ENCODE measurements at regions not wholly inside any gene's neighbourhood (a gene's known extent, or its start where the extent isn't known, plus 50 kb on each side); places are given as distances from the start of the nearest gene placed in this dataset.
"Not testable (repeated sequence)": the region's sequence is repeated elsewhere in the genome, so short reads cannot be mapped to it uniquely, and the experiment has no call there.

DNA sequence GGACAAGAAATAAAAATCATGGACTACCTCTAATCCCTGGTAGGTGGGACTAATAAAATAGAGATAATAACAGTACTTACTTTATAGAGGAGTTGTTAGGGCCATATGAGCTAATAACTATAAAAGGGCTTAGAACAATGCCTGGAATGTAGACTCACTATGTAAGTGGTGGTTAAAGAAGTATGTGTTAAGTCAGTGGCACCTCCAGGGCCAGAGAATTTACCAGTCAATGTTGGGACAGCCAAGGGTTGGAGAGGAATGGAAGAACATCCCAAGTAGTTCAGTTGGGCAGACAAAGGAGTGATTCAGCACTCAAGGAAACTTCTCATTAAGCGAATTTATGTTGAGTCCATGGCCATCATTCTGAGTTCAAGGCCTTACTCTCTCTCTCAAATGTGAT lies 116.8 kb downstream of the OTOR start:
- Histone ChIP-seq H3K9me3 (ENCODE audit: insufficient read depth, low read depth, low read length) (no peaks in the 10 kb centered on the region), H4K20me1 (ENCODE audit: insufficient read depth, low read length) (no peaks in the 10 kb centered on the region), H3K9ac (ENCODE audit: low read length) (no peak overlapping the region), H3K27ac (ENCODE audit: low read depth, low read length) (no peak overlapping the region), H3K36me3 (ENCODE audit: insufficient read depth, low read length) (no peaks in the 10 kb centered on the region), H3K4me2 (ENCODE audit: low read length) (no peak overlapping the region), H3K4me1 (ENCODE audit: insufficient read depth, low read length) (no peaks in the 10 kb centered on the region), H3K27me3 (ENCODE audit: insufficient read depth, low read length) (no peaks in the 10 kb centered on the region), H3K79me2 (ENCODE audit: insufficient read depth, low read length) (no peaks in the 10 kb centered on the region), H3K4me3 (ENCODE audit: insufficient read depth, low read depth, low read length) (no peak overlapping the region), H2AFZ (ENCODE audit: low read depth, low read length) (no peak overlapping the region)
- Mint-ChIP-seq H3K27ac (ENCODE audit: unreplicated experiment) (peak overlapping the region; percentile 51), H3K4me1 (ENCODE audit: low read depth, unreplicated experiment) (peaks cover 25% of the 10 kb centered on the region), H3K36me3 (ENCODE audit: low read depth, unreplicated experiment) (no peaks in the 10 kb centered on the region), H3K27me3 (ENCODE audit: low read depth, unreplicated experiment) (no peaks in the 10 kb centered on the region), H3K4me3 (ENCODE audit: unreplicated experiment) (no peak overlapping the region), H3K9me3 (ENCODE audit: unreplicated experiment) (peaks cover 2% of the 10 kb centered on the region)
- TF ChIP-seq, protein P1, sequence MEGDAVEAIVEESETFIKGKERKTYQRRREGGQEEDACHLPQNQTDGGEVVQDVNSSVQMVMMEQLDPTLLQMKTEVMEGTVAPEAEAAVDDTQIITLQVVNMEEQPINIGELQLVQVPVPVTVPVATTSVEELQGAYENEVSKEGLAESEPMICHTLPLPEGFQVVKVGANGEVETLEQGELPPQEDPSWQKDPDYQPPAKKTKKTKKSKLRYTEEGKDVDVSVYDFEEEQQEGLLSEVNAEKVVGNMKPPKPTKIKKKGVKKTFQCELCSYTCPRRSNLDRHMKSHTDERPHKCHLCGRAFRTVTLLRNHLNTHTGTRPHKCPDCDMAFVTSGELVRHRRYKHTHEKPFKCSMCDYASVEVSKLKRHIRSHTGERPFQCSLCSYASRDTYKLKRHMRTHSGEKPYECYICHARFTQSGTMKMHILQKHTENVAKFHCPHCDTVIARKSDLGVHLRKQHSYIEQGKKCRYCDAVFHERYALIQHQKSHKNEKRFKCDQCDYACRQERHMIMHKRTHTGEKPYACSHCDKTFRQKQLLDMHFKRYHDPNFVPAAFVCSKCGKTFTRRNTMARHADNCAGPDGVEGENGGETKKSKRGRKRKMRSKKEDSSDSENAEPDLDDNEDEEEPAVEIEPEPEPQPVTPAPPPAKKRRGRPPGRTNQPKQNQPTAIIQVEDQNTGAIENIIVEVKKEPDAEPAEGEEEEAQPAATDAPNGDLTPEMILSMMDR (IDR thresholded peaks at IDR 0.05; ENCODE audit: insufficient read depth, low read depth, low read length): no peak
- TF ChIP-seq EZH2 (IDR thresholded peaks at IDR 0.05; ENCODE audit: insufficient read depth, low read length): no peak
- FAIRE-seq (no peak), DNase-seq (ENCODE audit: low read depth) (peak; percentile 16)

DNA sequence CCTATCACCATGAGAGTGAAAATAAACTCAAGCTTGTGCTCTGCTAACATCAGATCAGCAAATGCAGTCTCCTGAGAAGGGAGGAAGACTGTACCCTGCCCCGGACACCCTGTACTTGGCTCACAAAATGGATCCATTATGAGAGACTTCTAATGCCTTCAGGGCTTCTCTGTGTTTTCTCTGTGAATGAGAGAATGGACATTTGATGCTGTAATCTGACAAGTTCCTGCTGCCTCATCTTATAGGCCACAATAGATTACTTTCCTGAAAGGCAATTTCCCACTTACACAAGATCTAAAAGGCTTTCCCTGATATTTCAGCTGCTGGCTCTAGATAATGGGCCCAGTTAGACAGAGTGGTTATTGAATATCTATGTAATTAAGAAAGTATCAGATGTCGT lies 117.2 kb downstream of the OTOR start:
- no peaks in the 10 kb centered on the region for H3K27me3 Mint-ChIP-seq (ENCODE audit: low read depth, unreplicated experiment)
- no peaks in the 10 kb centered on the region for H3K36me3 Mint-ChIP-seq (ENCODE audit: low read depth, unreplicated experiment)
- H3K4me2 ChIP-seq (ENCODE audit: low read length): no peak overlapping the region
- no peak overlapping the region for H3K9ac ChIP-seq (ENCODE audit: low read length)
- no peak overlapping the region for H3K4me3 ChIP-seq (ENCODE audit: insufficient read depth, low read depth, low read length)
- peak overlapping the region; percentile 51 for H3K27ac Mint-ChIP-seq (ENCODE audit: unreplicated experiment)
- peaks cover 25% of the 10 kb centered on the region for H3K4me1 Mint-ChIP-seq (ENCODE audit: low read depth, unreplicated experiment)
- FAIRE-seq (no peak), DNase-seq (ENCODE audit: low read depth) (no peak)
- H3K79me2 ChIP-seq (ENCODE audit: insufficient read depth, low read length): no peaks in the 10 kb centered on the region
- H3K36me3 ChIP-seq (ENCODE audit: insufficient read depth, low read length): no peaks in the 10 kb centered on the region
- no peaks in the 10 kb centered on the region for H4K20me1 ChIP-seq (ENCODE audit: insufficient read depth, low read length)
- H2AFZ ChIP-seq (ENCODE audit: low read depth, low read length): no peak overlapping the region
- H3K4me3 Mint-ChIP-seq (ENCODE audit: unreplicated experiment): no peak overlapping the region
- no peaks in the 10 kb centered on the region for H3K4me1 ChIP-seq (ENCODE audit: insufficient read depth, low read length)
- H3K27ac ChIP-seq (ENCODE audit: low read depth, low read length): no peak overlapping the region
- no peaks in the 10 kb centered on the region for H3K9me3 ChIP-seq (ENCODE audit: insufficient read depth, low read depth, low read length)
- TF ChIP-seq, protein P1 (IDR thresholded peaks at IDR 0.05; ENCODE audit: insufficient read depth, low read depth, low read length): no peak
- no peak for TF ChIP-seq EZH2 (IDR thresholded peaks at IDR 0.05; ENCODE audit: insufficient read depth, low read length)
- H3K9me3 Mint-ChIP-seq (ENCODE audit: unreplicated experiment): peaks cover 2% of the 10 kb centered on the region
- H3K27me3 ChIP-seq (ENCODE audit: insufficient read depth, low read length): no peaks in the 10 kb centered on the region

DNA sequence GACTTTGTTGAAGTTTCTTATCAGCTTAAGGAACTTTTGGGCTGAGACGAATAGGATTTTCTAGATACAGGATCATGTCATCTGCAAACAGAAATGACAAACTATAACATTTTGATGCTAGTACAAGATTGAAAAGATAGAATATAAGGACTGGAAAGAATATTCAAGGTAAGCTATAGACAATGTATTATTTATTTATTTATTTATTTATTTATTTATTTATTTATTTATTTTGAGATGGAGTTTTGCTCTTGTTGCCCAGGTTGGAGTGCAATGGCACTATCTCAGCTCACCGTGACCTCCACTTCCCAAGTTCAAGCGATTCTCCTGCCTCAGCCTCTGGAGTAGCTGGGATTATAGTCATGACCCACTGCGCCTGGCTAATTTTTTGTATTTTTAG lies 125.0 kb downstream of the OTOR start:
- not testable (repeated sequence) for H3K4me3 ChIP-seq (ENCODE audit: insufficient read depth, low read depth, low read length); H3K4me1 Mint-ChIP-seq (ENCODE audit: low read depth, unreplicated experiment); H3K79me2 ChIP-seq (ENCODE audit: insufficient read depth, low read length); H3K36me3 Mint-ChIP-seq (ENCODE audit: low read depth, unreplicated experiment); H3K27ac Mint-ChIP-seq (ENCODE audit: unreplicated experiment); H3K27me3 Mint-ChIP-seq (ENCODE audit: low read depth, unreplicated experiment); H3K9me3 Mint-ChIP-seq (ENCODE audit: unreplicated experiment); H3K4me3 Mint-ChIP-seq (ENCODE audit: unreplicated experiment); H3K36me3 ChIP-seq (ENCODE audit: insufficient read depth, low read length); H4K20me1 ChIP-seq (ENCODE audit: insufficient read depth, low read length); FAIRE-seq; H3K27ac ChIP-seq (ENCODE audit: low read depth, low read length); DNase-seq (ENCODE audit: low read depth); H3K9ac ChIP-seq (ENCODE audit: low read length); H3K27me3 ChIP-seq (ENCODE audit: insufficient read depth, low read length); H3K9me3 ChIP-seq (ENCODE audit: insufficient read depth, low read depth, low read length); H2AFZ ChIP-seq (ENCODE audit: low read depth, low read length); H3K4me1 ChIP-seq (ENCODE audit: insufficient read depth, low read length); H3K4me2 ChIP-seq (ENCODE audit: low read length)
